ENCODE measurements at regions not wholly inside any gene's neighbourhood (a gene's known extent, or its start where the extent isn't known, plus 50 kb on each side); places are given as distances from the start of the nearest gene placed in this dataset.

DNA sequence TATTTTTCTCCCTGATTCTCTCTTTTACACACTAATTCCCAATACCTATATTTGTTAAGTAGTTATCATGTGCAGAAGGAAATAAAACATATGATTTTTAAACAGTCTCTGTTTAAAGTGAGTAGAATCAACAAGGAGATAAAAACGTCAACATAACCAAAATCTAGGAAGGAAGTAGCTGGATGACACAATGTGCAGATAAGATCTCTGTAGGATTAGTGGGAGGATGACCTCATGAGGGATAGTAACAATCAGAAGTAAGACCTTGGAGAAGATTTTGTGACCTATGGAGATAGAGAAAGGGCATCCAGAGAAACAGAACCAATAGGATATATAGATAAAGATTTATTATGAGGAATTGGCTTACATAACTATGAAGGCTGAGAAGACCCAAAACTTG is 262.6 kb upstream of the CDH11 start:
- Histone ChIP-seq H3K79me2 (ENCODE audit: control insufficient read depth, insufficient read depth, low read length) (no peaks in the 10 kb centered on the region), H2AFZ (ENCODE audit: insufficient read depth, low read depth, low read length, poor library complexity, severe bottlenecking) (no peak overlapping the region), H3K4me3 (ENCODE audit: control extremely low read depth in 1 of 5, extremely low read depth in 1 of 5, insufficient read depth in 1 of 5, low read depth in 2 of 5, low read length in 4 of 5) (no peak overlapping the region), H3K9ac (ENCODE audit: low read length) (no peak overlapping the region), H3K36me3 (replicated peaks in 1 of 2; ENCODE audit: control extremely low read depth in 1 of 2, control insufficient read depth in 1 of 2, extremely low read depth in 1 of 2, insufficient read depth in 2 of 2, low read length in 1 of 2) (no peaks in the 10 kb centered on the region), H3K27ac (ENCODE audit: low read length in 2 of 2) (no peak overlapping the region), H3K9me3 (ENCODE audit: control extremely low read depth in 1 of 3, control insufficient read depth in 2 of 3, insufficient read depth in 1 of 3, low read length in 2 of 3) (peaks cover 0 to 3% (median 0%) of the 10 kb centered on the region in 3 donors), H3K27me3 (replicated peaks in 1 of 4; ENCODE audit: control extremely low read depth in 1 of 4, control insufficient read depth in 3 of 4, insufficient read depth in 4 of 4, low read length in 3 of 4) (no peaks in the 10 kb centered on the region), H3K4me2 (replicated peaks; ENCODE audit: low read depth, low read length, poor library complexity, severe bottlenecking) (no peak overlapping the region), H3K4me1 (ENCODE audit: control insufficient read depth in 2 of 2, insufficient read depth in 2 of 2, low read length in 2 of 2) (no peaks in the 10 kb centered on the region), H4K20me1 (ENCODE audit: control insufficient read depth, insufficient read depth, low read length, poor library complexity, severe bottlenecking) (no peaks in the 10 kb centered on the region)
- H3K9me3 Mint-ChIP-seq (ENCODE audit: insufficient read depth) = peaks cover 3% of the 10 kb centered on the region
- TF ChIP-seq EZH2 (IDR thresholded peaks at IDR 0.05; ENCODE audit: borderline replicate concordance, insufficient read depth, low read depth, low read length, poor library complexity, severe bottlenecking) = no peak
- no peak for DNase-seq
- ATAC-seq (ENCODE audit: low read depth) = no peak
- no peak overlapping the region for H3K27ac Mint-ChIP-seq
- H3K4me3 Mint-ChIP-seq = no peak overlapping the region
- ChIA-PET POLR2A (no interaction called here), CTCF (no interaction called here)
- H3K4me1 Mint-ChIP-seq = no peaks in the 10 kb centered on the region
- intact Hi-C loops (cut with micrococcal nuclease) = no loop called here
- no peaks in the 10 kb centered on the region for H3K27me3 Mint-ChIP-seq
- no CpG with 5 or more reads among the region's 1 CpG for WGBS (ENCODE audit: insufficient coverage)

DNA sequence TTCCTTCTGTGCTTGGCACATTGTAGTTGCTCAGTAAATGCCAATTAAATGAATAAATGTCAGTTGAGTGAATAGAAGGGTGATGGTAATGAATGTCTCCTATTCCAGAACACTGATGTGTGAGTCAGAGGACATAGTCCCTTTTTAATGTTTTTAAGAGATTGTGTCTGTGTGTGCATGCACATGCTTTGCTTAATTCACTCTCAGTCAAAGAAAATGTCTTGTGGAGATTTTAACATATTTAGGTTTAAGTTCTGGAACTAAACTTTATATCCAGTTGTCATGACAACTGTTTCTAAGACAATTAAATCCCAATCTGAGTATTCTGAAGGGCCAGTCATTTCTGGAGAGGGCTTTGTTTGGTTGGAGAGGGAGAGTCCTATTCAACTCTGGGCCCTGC is 255.3 kb upstream of the CDH11 start:
- no peak overlapping the region for H3K27ac ChIP-seq (ENCODE audit: low read length in 2 of 2)
- Mint-ChIP-seq H3K4me1 (no peaks in the 10 kb centered on the region), H3K27me3 (no peaks in the 10 kb centered on the region), H3K9me3 (ENCODE audit: insufficient read depth) (peaks cover 2% of the 10 kb centered on the region), H3K27ac (no peak overlapping the region), H3K4me3 (no peak overlapping the region)
- ATAC-seq (ENCODE audit: low read depth) (no peak), DNase-seq (no peak)
- POLR2A ChIA-PET = no interaction called here
- TF ChIP-seq EZH2 (IDR thresholded peaks at IDR 0.05; ENCODE audit: borderline replicate concordance, insufficient read depth, low read depth, low read length, poor library complexity, severe bottlenecking) = no peak
- TF ChIP-seq, protein P1, sequence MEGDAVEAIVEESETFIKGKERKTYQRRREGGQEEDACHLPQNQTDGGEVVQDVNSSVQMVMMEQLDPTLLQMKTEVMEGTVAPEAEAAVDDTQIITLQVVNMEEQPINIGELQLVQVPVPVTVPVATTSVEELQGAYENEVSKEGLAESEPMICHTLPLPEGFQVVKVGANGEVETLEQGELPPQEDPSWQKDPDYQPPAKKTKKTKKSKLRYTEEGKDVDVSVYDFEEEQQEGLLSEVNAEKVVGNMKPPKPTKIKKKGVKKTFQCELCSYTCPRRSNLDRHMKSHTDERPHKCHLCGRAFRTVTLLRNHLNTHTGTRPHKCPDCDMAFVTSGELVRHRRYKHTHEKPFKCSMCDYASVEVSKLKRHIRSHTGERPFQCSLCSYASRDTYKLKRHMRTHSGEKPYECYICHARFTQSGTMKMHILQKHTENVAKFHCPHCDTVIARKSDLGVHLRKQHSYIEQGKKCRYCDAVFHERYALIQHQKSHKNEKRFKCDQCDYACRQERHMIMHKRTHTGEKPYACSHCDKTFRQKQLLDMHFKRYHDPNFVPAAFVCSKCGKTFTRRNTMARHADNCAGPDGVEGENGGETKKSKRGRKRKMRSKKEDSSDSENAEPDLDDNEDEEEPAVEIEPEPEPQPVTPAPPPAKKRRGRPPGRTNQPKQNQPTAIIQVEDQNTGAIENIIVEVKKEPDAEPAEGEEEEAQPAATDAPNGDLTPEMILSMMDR (IDR thresholded peaks at IDR 0.05) = no peak
- H3K27me3 ChIP-seq (replicated peaks in 1 of 4; ENCODE audit: control extremely low read depth in 1 of 4, control insufficient read depth in 3 of 4, insufficient read depth in 4 of 4, low read length in 3 of 4) = no peaks in the 10 kb centered on the region
- H3K4me1 ChIP-seq (ENCODE audit: control insufficient read depth in 2 of 2, insufficient read depth in 2 of 2, low read length in 2 of 2) = no peaks in the 10 kb centered on the region
- no peaks in the 10 kb centered on the region for H3K36me3 ChIP-seq (replicated peaks in 1 of 2; ENCODE audit: control extremely low read depth in 1 of 2, control insufficient read depth in 1 of 2, extremely low read depth in 1 of 2, insufficient read depth in 2 of 2, low read length in 1 of 2)
- intact Hi-C loops (cut with micrococcal nuclease) = no loop called here
- no peak overlapping the region for H2AFZ ChIP-seq (ENCODE audit: insufficient read depth, low read depth, low read length, poor library complexity, severe bottlenecking)
- peaks cover 0 to 3% (median 0%) of the 10 kb centered on the region in 3 donors for H3K9me3 ChIP-seq (ENCODE audit: control extremely low read depth in 1 of 3, control insufficient read depth in 2 of 3, insufficient read depth in 1 of 3, low read length in 2 of 3)
- H3K9ac ChIP-seq (ENCODE audit: low read length) = no peak overlapping the region
- H3K4me3 ChIP-seq (ENCODE audit: control extremely low read depth in 1 of 5, extremely low read depth in 1 of 5, insufficient read depth in 1 of 5, low read depth in 2 of 5, low read length in 4 of 5) = no peak overlapping the region
- CTCF ChIA-PET = no interaction called here
- H4K20me1 ChIP-seq (ENCODE audit: control insufficient read depth, insufficient read depth, low read length, poor library complexity, severe bottlenecking) = no peaks in the 10 kb centered on the region
- H3K79me2 ChIP-seq (ENCODE audit: control insufficient read depth, insufficient read depth, low read length) = no peaks in the 10 kb centered on the region
- no peak overlapping the region for H3K4me2 ChIP-seq (replicated peaks; ENCODE audit: low read depth, low read length, poor library complexity, severe bottlenecking)
